EL (cell line): ENCODE measurements at regions not wholly inside any gene's neighbourhood (a gene's known extent, or its start where the extent isn't known, plus 50 kb on each side); places are given as distances from the start of the nearest gene placed in this dataset.
A peak's percentile ranks its signal among the peaks of the same experiment; 100 is the strongest.

ENCODE experiments used
- DNase-seq: peaks from one replicate; pipeline ENCODE4 v3.0.0-alpha.2; 2016

DNA sequence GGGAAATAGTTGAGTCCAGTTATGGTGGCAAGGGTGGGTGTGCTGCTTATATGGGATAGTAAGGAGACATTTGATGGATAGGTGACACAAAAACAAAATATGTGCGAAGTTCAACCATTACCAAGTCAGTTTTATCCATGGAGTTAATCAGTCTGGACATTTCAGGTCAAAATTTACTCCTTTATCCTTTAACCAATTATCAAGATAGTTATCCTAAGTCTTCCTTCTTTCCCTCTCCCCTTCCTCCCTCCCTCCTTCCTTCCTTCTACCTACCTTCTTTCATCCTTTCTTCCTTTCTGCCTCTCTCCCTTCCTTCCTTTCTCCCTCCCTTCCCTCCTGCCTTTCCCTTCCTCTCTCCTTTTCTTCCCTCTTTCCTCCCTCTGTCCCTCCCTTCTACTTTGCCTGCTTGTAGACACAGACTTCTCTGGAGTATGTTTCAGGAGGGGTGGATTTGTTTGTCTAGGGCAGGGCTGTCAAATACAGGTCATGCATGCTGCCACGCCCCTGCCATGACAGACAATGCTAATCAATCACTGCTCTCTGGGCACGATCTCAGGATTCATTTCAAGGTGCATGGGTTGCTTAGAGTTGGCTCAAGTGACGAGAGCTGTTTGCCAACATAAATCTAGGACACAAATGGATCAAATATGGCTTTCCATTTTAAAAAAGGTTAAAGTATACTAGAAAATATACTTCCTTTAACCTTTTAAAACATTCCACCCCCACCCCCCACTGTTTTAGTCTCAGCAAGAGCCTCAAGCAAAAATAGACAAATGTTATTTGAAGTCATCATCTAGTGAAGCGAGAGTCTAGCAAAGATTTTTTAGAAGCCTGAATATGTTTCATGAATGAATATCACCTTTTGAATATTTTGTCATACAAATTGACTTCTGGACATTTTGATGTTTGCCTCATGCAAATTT is 281.6 kb upstream of the CITED2 start:
- DNase-seq, result no peak

DNA sequence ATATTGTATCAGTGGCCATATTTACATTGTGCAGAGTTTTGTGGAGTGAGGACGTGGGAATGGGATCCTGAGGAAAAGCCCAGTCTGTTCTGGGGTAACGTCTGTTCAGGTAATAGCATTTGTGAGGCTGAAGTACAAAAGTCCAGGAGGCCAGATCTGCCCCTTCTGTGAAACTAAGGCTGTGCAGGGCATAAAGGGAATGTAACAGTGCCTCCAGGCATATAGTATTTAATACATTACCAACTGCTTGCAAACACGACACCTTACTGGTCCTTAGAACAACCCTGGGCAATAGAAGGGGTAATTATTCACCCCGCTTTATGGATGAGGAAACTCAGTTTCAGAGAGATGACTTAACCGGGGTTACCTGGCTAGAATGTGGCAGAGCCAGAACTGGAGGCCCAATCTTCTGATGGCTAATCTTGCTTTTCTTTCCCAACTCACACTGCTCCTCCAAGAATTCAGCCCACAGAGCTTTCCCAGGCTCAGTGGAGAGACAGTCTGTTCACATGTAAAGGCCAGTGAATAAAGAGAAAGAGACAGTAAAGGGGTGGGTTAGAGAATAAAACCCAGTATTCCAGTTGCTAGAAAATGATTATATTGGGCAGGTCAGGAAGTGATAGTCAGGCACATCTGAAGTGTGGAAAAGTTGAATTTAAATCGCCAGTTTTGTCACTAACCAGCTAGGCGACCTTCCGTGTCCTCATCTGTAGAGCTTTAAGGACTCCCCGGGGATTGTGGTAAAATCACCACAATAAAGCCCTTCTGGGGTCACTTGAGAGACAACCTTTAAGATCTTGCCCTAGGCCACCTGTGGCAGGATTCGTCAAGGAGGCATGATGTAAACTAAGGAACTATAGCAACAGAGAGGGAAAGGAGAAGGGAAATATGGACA is 280.7 kb upstream of the CITED2 start:
- no peak for DNase-seq

GRCh38 chr6:139654309-139654708 is 279.9 kb upstream of the CITED2 start:
- no peak for DNase-seq

GRCh38 chr6:139653111-139653510 is 278.7 kb upstream of the CITED2 start:
- DNase-seq, result no peak

GRCh38 chr6:139650941-139651340 is 276.5 kb upstream of the CITED2 start:
- DNase-seq, result no peak

GRCh38 chr6:139649732-139650131 is 275.3 kb upstream of the CITED2 start:
- no peak for DNase-seq

GRCh38 chr6:139649128-139649527 is 274.7 kb upstream of the CITED2 start:
- no peak for DNase-seq

GRCh38 chr6:139648430-139649000 is 274.1 kb upstream of the CITED2 start:
- no peak for DNase-seq

DNA sequence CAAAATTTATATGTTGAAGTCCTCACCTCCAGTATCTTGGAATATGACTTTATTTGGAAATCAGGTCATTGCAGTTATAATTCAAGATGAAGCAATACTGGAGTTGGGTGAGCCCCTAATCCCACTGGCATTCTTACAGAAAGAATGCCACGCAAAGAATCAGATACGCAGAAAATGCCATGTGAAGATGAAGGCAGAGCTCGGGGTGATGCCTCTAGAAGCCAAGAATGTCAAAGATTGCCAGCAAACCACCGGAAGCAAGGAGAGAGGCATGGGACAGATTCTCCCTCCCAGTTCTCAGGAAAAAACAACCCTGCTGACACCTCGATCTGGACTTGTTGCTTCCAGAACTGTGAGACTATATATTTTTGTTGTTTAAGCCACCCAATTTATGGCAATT is 273.4 kb upstream of the CITED2 start:
- no peak for DNase-seq

DNA sequence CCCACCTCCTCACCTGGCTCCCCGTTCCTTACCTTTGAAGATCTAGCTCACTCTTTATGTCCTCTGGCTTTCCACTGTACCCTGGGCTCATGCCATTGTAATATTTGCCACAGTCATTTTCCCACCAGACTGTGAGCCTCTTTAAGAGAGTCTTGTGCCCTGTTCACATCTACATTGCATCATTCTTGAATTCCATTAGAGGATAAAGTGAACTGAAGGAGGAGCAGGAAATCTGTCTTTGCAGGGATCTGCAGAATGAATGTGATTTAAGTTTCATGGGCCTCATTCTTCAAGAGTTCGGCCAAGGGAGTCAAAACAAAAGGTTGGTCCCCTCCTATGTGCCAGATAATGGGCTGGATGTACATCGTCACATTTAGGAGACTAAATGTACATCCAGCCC is 272.6 kb upstream of the CITED2 start:
- no peak for DNase-seq

- peak; percentile 21 for DNase-seq
Measured at GRCh38 chr6:139644821-139645220, 270.4 kb upstream of the CITED2 start.

GRCh38 chr6:139643986-139644385 is 269.5 kb upstream of the CITED2 start:
- DNase-seq, result no peak

GRCh38 chr6:139642346-139642745 is 267.9 kb upstream of the CITED2 start:
- DNase-seq, result no peak

DNA sequence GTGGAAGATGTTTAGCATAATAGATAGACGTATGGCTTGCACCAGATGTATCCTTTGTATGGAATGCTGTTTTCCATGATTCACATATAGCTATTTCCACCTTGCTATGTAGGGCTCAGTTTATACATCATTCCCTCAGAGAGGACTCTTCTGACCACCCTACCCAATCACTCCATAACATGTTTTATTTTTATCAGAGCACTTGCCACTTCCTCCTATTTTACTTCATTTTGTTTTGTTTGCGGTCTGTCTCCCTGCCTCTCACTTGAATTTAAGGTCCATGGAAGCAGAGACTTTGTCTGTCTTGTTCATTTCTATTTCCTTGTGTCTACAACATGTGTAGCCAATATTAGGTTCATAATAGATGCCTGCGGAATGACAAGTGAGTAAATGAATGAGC is 266.9 kb upstream of the CITED2 start:
- no peak for DNase-seq

DNA sequence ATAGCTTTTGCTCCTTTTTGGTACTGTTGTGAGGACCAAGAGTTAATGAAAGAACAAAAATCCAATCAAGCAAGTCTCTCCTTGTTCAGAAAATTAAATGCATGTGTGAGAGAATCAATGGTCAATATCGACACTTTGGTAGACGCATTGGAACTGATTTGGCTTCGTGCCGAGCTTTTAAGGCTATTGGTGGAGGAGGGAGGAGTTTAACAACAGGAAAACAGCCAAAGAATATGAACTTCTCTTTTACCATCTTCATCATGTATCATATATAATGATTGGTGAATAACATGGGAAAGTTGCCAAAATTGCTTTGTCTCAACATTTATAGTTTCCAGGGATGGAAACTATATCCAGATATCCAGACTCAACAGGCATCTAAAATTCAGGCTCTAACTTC is 266.5 kb upstream of the CITED2 start:
- DNase-seq, result no peak

GRCh38 chr6:139640448-139640847 is 266.0 kb upstream of the CITED2 start:
- DNase-seq, result no peak

DNA sequence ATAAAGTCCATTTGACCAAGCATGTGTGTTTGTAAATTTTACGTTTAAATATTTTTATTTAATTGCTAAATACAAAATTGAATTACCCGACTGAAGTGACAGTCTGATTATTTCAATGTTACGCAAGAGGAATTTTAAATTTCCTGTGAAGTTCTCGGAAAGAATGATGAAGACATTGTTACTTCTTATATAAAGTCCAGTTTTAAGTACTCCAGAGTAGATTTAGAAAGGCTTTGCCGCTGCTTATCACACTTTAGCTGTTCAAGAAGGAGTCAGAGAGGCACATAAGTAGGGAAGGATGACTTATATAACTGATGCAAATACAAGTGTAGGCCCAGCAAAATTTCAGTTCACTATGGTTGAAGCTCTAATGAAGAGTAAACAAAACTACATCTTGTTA is 265.1 kb upstream of the CITED2 start:
- no peak for DNase-seq

DNA sequence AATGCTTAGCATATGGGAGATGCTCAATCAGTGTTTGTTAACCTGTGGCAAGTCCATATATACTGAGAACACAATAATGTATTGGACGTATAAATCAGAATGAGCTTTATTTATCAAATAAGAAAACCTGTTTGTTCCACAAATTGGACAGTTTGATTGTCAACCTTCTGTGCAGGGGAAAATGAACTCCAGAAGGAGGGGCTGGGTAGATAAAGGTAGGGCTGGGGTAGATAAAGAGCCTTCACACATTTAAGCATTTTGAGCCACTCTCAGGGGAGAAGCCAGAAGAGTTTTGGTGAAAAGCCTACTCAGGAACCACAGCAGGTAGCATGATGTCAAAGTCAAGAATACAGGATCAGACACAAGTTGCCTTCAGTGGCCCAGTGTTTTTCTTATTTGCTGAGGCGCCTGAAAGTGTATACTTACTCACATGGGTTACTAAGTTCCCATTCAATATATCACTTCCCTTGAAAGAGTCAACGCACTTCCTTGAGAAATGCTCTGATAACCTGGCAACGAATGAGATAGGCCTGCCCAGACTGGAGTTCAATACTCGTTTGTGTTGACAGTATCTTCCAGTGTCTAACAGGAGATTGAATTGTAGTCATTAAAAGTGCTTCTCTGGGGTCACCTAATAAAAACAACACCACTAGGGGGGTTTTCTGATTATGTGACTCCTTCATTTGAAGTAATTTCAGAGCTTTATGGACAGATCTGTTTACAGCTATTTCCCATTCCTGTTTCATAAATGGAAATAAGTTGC is 263.9 kb upstream of the CITED2 start:
- no peak for DNase-seq

DNA sequence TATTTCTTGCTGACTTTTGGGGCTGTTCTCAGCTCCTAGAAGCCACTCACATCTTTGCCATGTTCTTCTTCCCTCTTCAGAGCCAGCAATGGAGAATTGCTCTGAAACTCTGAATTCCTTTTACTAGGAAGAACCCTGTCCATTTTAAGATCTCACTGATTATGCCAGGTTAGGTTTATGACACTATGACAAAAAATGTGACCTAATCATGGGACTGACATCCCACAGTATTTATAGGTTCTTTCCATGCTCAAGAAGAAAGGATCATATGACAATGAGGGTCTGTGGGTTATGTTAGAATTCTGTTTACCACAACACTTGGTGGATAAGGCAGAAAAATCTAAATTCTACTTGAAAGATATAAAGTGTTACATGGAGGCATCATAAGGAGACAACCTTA is 263.3 kb upstream of the CITED2 start:
- no peak for DNase-seq

- DNase-seq, result no peak
Measured at GRCh38 chr6:139636391-139636790, 261.9 kb upstream of the CITED2 start.

DNA sequence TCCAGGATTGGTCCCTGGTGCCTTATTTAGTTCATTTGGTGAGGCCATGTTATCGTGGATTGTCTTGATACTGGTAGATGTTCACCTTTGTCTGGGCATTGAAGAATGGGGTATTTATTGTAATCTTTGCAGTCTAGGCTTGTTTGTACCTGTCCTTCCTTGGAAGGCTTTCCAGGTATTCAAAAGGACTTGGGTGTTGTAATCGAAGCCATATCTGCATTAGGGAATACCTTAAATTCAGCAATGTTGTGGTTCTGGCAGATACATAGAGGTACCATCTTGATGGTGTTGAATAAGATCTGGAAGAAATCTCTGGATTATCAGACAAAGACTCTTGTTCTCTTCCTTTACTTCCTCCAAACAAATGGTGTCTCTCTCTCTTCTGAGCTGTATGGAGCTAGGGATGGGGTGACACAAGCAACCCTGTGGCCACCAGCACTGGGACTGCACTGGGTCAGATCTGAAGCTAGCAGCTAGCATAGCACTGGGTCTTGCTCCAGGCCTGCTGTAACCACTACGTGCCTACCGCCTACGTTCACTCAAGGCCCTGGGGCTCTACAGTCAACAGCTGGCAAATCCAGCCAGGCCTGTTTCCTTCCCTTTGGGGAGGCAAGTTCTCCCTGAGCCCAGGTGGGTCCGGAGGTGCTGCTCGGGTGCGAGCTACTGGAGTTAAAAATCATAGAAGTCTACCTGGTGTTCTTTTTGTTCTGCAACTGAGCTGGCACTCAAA is 261.1 kb upstream of the CITED2 start:
- no peak for DNase-seq

GRCh38 chr6:139632840-139633239 is 258.4 kb upstream of the CITED2 start:
- no peak for DNase-seq
